ENCODE measurements at regions not wholly inside any gene's neighbourhood (a gene's known extent, or its start where the extent isn't known, plus 50 kb on each side); places are given as distances from the start of the nearest gene placed in this dataset.
"Not testable (repeated sequence)": the region's sequence is repeated elsewhere in the genome, so short reads cannot be mapped to it uniquely, and the experiment has no call there.

- TF ChIP-seq CTCF, POLR2AphosphoS5 (IDR thresholded peaks at IDR 0.05): not testable (repeated sequence)
These were observed 748.5 kb downstream of the EPHA4 start for GRCh38 chr2:220823590-220823989.
